Memory B cell (primary cell): ENCODE measurements at regions not wholly inside any gene's neighbourhood (a gene's known extent, or its start where the extent isn't known, plus 50 kb on each side); places are given as distances from the start of the nearest gene placed in this dataset.
"Not testable (repeated sequence)": the region's sequence is repeated elsewhere in the genome, so short reads cannot be mapped to it uniquely, and the experiment has no call there.

ENCODE experiments used
- ATAC-seq: fragments of 150-1000 bp; cut with Tn5 transposase; 2 replicates; pipeline ENCODE4 v1.10.0; 2021; ENCODE audit warnings: low read depth, mild to moderate bottlenecking, moderate library complexity
- DNase-seq, 2 donors: peaks; one replicate each; pipeline ENCODE4 v3.0.0; 2022; ENCODE audit warnings: low spot score in 2 of 2
- H3K27ac Mint-ChIP-seq: one replicate; pipeline ENCODE4 v1.8.0; 2022; ENCODE audit warnings: mild to moderate bottlenecking, moderate library complexity, mixed read lengths
- H3K27me3 Mint-ChIP-seq: one replicate; pipeline ENCODE4 v1.8.0; 2022; ENCODE audit warnings: mixed read lengths
- H3K36me3 Mint-ChIP-seq: one replicate; pipeline ENCODE4 v1.8.0; 2022; ENCODE audit warnings: mild to moderate bottlenecking, mixed read lengths
- H3K4me1 Mint-ChIP-seq: one replicate; pipeline ENCODE4 v1.8.0; 2022; ENCODE audit warnings: mixed read lengths
- H3K4me3 Mint-ChIP-seq: one replicate; pipeline ENCODE4 v1.8.0; 2022; ENCODE audit warnings: mild to moderate bottlenecking, moderate library complexity, mixed read lengths
- H3K9me3 Mint-ChIP-seq: one replicate; pipeline ENCODE4 v1.8.0; 2022; ENCODE audit warnings: mixed read lengths

GRCh38 chr5:165031371-165031770 is 1526.0 kb downstream of the MAT2B start:
- no peak for ATAC-seq
- no peaks in the 10 kb centered on the region for H3K4me1 Mint-ChIP-seq
- H3K27ac Mint-ChIP-seq: no peak overlapping the region
- H3K36me3 Mint-ChIP-seq: no peaks in the 10 kb centered on the region
- no peak overlapping the region for H3K4me3 Mint-ChIP-seq
- peaks cover 1% of the 10 kb centered on the region for H3K9me3 Mint-ChIP-seq
- H3K27me3 Mint-ChIP-seq: no peaks in the 10 kb centered on the region
- DNase-seq: no peak

GRCh38 chr5:165035520-165035919 is 1530.1 kb downstream of the MAT2B start:
- Mint-ChIP-seq H3K4me1 (no peaks in the 10 kb centered on the region), H3K9me3 (no peaks in the 10 kb centered on the region)
- no peak for DNase-seq

GRCh38 chr5:165039748-165040147 is 1534.3 kb downstream of the MAT2B start:
- ATAC-seq: no peak
- no peak overlapping the region for H3K4me3 Mint-ChIP-seq
- H3K36me3 Mint-ChIP-seq: no peaks in the 10 kb centered on the region
- H3K27ac Mint-ChIP-seq: no peak overlapping the region
- H3K9me3 Mint-ChIP-seq: peaks cover 1% of the 10 kb centered on the region
- H3K4me1 Mint-ChIP-seq: no peaks in the 10 kb centered on the region
- H3K27me3 Mint-ChIP-seq: no peaks in the 10 kb centered on the region
- DNase-seq: no peak

More at GRCh38 chr5:165035520-165035919, 1530.1 kb downstream of the MAT2B start:
- H3K4me3 Mint-ChIP-seq: no peak overlapping the region
- ATAC-seq: no peak
- no peaks in the 10 kb centered on the region for H3K36me3 Mint-ChIP-seq
- H3K27me3 Mint-ChIP-seq: no peaks in the 10 kb centered on the region
- H3K27ac Mint-ChIP-seq: no peak overlapping the region

- not testable (repeated sequence) for H3K36me3 Mint-ChIP-seq, H3K4me3 Mint-ChIP-seq, H3K4me1 Mint-ChIP-seq, H3K27me3 Mint-ChIP-seq, ATAC-seq, H3K9me3 Mint-ChIP-seq, DNase-seq, H3K27ac Mint-ChIP-seq
Observed at GRCh38 chr5:165045941-165046340, 1540.5 kb downstream of the MAT2B start.

- DNase-seq (no peak), ATAC-seq (no peak)
- Mint-ChIP-seq H3K9me3 (peaks cover 1% of the 10 kb centered on the region), H3K36me3 (no peaks in the 10 kb centered on the region), H3K27me3 (no peaks in the 10 kb centered on the region), H3K4me3 (no peak overlapping the region), H3K4me1 (no peaks in the 10 kb centered on the region), H3K27ac (no peak overlapping the region)
Observed at GRCh38 chr5:165055476-165055875, 1550.1 kb downstream of the MAT2B start.

GRCh38 chr5:165057145-165057544 is 1551.7 kb downstream of the MAT2B start:
- Mint-ChIP-seq H3K9me3 (peaks cover 1% of the 10 kb centered on the region), H3K36me3 (no peaks in the 10 kb centered on the region), H3K4me3 (no peak overlapping the region), H3K27ac (no peak overlapping the region), H3K4me1 (no peaks in the 10 kb centered on the region), H3K27me3 (no peaks in the 10 kb centered on the region)
- no peak for DNase-seq
- ATAC-seq: no peak

- Mint-ChIP-seq H3K9me3 (peaks cover 8% of the 10 kb centered on the region), H3K4me1 (no peaks in the 10 kb centered on the region), H3K27me3 (no peaks in the 10 kb centered on the region), H3K36me3 (no peaks in the 10 kb centered on the region), H3K4me3 (no peak overlapping the region), H3K27ac (no peak overlapping the region)
- no peak for ATAC-seq
- no peak for DNase-seq
Observed at GRCh38 chr5:165066751-165067385, 1561.4 kb downstream of the MAT2B start.

GRCh38 chr5:165076686-165077085 is 1571.3 kb downstream of the MAT2B start:
- H3K27ac Mint-ChIP-seq: no peak overlapping the region
- H3K36me3 Mint-ChIP-seq: no peaks in the 10 kb centered on the region
- no peak for ATAC-seq
- no peaks in the 10 kb centered on the region for H3K27me3 Mint-ChIP-seq
- DNase-seq: no peak
- no peaks in the 10 kb centered on the region for H3K4me1 Mint-ChIP-seq
- H3K4me3 Mint-ChIP-seq: no peak overlapping the region
- H3K9me3 Mint-ChIP-seq: peaks cover 7% of the 10 kb centered on the region

GRCh38 chr5:165079389-165079788 is 1574.0 kb downstream of the MAT2B start:
- Mint-ChIP-seq H3K27me3 (no peaks in the 10 kb centered on the region), H3K27ac (no peak overlapping the region), H3K4me3 (no peak overlapping the region), H3K9me3 (no peaks in the 10 kb centered on the region), H3K36me3 (no peaks in the 10 kb centered on the region), H3K4me1 (no peaks in the 10 kb centered on the region)
- ATAC-seq (no peak), DNase-seq (no peak)

- no peak for DNase-seq
- Mint-ChIP-seq H3K27ac (no peak overlapping the region), H3K9me3 (no peaks in the 10 kb centered on the region), H3K36me3 (no peaks in the 10 kb centered on the region), H3K27me3 (no peaks in the 10 kb centered on the region), H3K4me1 (no peaks in the 10 kb centered on the region), H3K4me3 (no peak overlapping the region)
- no peak for ATAC-seq
Observed at GRCh38 chr5:165083394-165083793, 1578.0 kb downstream of the MAT2B start.

GRCh38 chr5:165086465-165086864 is 1581.0 kb downstream of the MAT2B start:
- ATAC-seq (no peak), DNase-seq (no peak)
- Mint-ChIP-seq H3K36me3 (no peaks in the 10 kb centered on the region), H3K27ac (no peak overlapping the region), H3K4me3 (no peak overlapping the region), H3K27me3 (no peaks in the 10 kb centered on the region), H3K9me3 (no peaks in the 10 kb centered on the region), H3K4me1 (no peaks in the 10 kb centered on the region)

GRCh38 chr5:165094782-165095181 is 1589.4 kb downstream of the MAT2B start:
- ATAC-seq (no peak), DNase-seq (no peak)
- Mint-ChIP-seq H3K27me3 (no peaks in the 10 kb centered on the region), H3K27ac (no peak overlapping the region), H3K9me3 (peaks cover 7% of the 10 kb centered on the region), H3K4me1 (no peaks in the 10 kb centered on the region), H3K36me3 (no peaks in the 10 kb centered on the region), H3K4me3 (no peak overlapping the region)

GRCh38 chr5:165101709-165102108 is 1596.3 kb downstream of the MAT2B start:
- peaks cover 3% of the 10 kb centered on the region for H3K36me3 Mint-ChIP-seq
- H3K27me3 Mint-ChIP-seq: no peaks in the 10 kb centered on the region
- ATAC-seq: no peak

GRCh38 chr5:165104611-165105010 is 1599.2 kb downstream of the MAT2B start:
- ATAC-seq (no peak), DNase-seq (no peak)
- peaks cover 7% of the 10 kb centered on the region for H3K9me3 Mint-ChIP-seq
- H3K36me3 Mint-ChIP-seq: peaks cover 3% of the 10 kb centered on the region
- H3K4me1 Mint-ChIP-seq: peaks cover 3% of the 10 kb centered on the region
- H3K4me3 Mint-ChIP-seq: no peak overlapping the region
- no peaks in the 10 kb centered on the region for H3K27me3 Mint-ChIP-seq
- no peak overlapping the region for H3K27ac Mint-ChIP-seq

More at GRCh38 chr5:165101709-165102108, 1596.3 kb downstream of the MAT2B start:
- Mint-ChIP-seq H3K4me3 (no peak overlapping the region), H3K27ac (no peak overlapping the region), H3K9me3 (peaks cover 12% of the 10 kb centered on the region), H3K4me1 (no peaks in the 10 kb centered on the region)
- DNase-seq: no peak

- peaks cover 3% of the 10 kb centered on the region for H3K4me1 Mint-ChIP-seq
- H3K9me3 Mint-ChIP-seq: peaks cover 4% of the 10 kb centered on the region
- H3K36me3 Mint-ChIP-seq: no peaks in the 10 kb centered on the region
- DNase-seq: no peak
- no peak overlapping the region for H3K27ac Mint-ChIP-seq
- no peak overlapping the region for H3K4me3 Mint-ChIP-seq
- H3K27me3 Mint-ChIP-seq: no peaks in the 10 kb centered on the region
- no peak for ATAC-seq
Observed at GRCh38 chr5:165108809-165109208, 1603.4 kb downstream of the MAT2B start.
